ENCODE measurements at regions not wholly inside any gene's neighbourhood (a gene's known extent, or its start where the extent isn't known, plus 50 kb on each side); places are given as distances from the start of the nearest gene placed in this dataset.

- no peak for TF ChIP-seq CTCF (IDR thresholded peaks at IDR 0.05)
- no peak for TF ChIP-seq POLR2A (IDR thresholded peaks at IDR 0.05)
Observed at GRCh38 chr1:201772178-201772577, 56.8 kb upstream of the IPO9 start.
